ENCODE measurements at regions not wholly inside any gene's neighbourhood (a gene's known extent, or its start where the extent isn't known, plus 50 kb on each side); places are given as distances from the start of the nearest gene placed in this dataset.
A peak's percentile ranks its signal among the peaks of the same experiment; 100 is the strongest.

DNA sequence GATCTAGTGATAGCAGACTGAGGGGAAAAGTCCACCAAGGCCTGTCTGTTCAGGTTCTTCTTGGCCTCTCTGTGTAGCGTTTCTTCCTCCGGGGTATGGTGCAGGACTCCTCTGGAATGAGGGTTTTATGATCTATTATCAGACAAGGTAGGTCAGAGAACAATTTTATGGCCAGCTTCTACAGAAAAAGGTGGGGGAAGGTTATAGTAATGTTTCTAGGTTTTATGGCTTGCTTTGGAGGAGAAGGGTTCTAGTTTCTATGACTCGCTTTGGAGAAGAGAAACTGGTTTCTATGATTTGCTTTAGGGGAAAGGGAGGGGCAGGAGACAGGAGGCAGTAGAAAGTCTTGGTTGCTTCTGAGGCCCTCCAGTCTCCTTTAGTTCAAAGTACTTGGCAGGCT, 144.8 kb upstream of the LAMA2 start:
- TF ChIP-seq, protein P1, sequence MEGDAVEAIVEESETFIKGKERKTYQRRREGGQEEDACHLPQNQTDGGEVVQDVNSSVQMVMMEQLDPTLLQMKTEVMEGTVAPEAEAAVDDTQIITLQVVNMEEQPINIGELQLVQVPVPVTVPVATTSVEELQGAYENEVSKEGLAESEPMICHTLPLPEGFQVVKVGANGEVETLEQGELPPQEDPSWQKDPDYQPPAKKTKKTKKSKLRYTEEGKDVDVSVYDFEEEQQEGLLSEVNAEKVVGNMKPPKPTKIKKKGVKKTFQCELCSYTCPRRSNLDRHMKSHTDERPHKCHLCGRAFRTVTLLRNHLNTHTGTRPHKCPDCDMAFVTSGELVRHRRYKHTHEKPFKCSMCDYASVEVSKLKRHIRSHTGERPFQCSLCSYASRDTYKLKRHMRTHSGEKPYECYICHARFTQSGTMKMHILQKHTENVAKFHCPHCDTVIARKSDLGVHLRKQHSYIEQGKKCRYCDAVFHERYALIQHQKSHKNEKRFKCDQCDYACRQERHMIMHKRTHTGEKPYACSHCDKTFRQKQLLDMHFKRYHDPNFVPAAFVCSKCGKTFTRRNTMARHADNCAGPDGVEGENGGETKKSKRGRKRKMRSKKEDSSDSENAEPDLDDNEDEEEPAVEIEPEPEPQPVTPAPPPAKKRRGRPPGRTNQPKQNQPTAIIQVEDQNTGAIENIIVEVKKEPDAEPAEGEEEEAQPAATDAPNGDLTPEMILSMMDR (IDR thresholded peaks at IDR 0.05; ENCODE audit: insufficient read depth, low read length, poor library complexity, severe bottlenecking): no peak
- H3K36me3 ChIP-seq (ENCODE audit: control insufficient read depth, insufficient read depth, low read length): no peaks in the 10 kb centered on the region
- DNase-seq (ENCODE audit: extremely low read depth, insufficient read length): no peak
- H3K27me3 ChIP-seq (replicated peaks; ENCODE audit: control insufficient read depth, insufficient read depth, low read length): no peaks in the 10 kb centered on the region; the same call in 1 of the 2 replicates
- H3K4me3 ChIP-seq (replicated peaks; ENCODE audit: low read depth, low read length): no peak overlapping the region

DNA sequence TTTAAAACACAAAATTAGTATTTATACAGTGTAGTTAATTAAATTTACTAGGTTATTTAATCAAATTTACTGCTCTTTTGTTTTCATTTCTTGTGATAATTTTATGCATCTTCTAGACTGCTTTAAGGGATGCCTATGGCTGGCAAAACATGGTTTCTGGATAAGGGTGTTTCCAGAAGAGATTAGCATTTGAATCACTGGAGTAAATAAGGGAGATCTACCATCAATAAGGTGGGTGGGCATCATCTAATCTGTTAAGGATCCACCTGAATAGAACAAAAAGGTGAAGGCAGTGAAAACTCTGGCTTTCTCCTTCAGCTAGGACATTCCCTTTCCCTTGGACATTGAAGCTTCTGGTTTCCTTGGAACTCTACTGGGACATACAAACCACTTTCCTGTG, 146.2 kb upstream of the LAMA2 start:
- Histone ChIP-seq H3K27me3 (replicated peaks; ENCODE audit: control insufficient read depth, insufficient read depth, low read length) (no peaks in the 10 kb centered on the region; the same call in 1 of the 2 replicates), H3K4me3 (replicated peaks; ENCODE audit: low read depth, low read length) (no peak overlapping the region), H3K36me3 (ENCODE audit: control insufficient read depth, insufficient read depth, low read length) (no peaks in the 10 kb centered on the region)
- no peak for DNase-seq (ENCODE audit: extremely low read depth, insufficient read length)
- TF ChIP-seq, protein P1 (IDR thresholded peaks at IDR 0.05; ENCODE audit: insufficient read depth, low read length, poor library complexity, severe bottlenecking): no peak

DNA sequence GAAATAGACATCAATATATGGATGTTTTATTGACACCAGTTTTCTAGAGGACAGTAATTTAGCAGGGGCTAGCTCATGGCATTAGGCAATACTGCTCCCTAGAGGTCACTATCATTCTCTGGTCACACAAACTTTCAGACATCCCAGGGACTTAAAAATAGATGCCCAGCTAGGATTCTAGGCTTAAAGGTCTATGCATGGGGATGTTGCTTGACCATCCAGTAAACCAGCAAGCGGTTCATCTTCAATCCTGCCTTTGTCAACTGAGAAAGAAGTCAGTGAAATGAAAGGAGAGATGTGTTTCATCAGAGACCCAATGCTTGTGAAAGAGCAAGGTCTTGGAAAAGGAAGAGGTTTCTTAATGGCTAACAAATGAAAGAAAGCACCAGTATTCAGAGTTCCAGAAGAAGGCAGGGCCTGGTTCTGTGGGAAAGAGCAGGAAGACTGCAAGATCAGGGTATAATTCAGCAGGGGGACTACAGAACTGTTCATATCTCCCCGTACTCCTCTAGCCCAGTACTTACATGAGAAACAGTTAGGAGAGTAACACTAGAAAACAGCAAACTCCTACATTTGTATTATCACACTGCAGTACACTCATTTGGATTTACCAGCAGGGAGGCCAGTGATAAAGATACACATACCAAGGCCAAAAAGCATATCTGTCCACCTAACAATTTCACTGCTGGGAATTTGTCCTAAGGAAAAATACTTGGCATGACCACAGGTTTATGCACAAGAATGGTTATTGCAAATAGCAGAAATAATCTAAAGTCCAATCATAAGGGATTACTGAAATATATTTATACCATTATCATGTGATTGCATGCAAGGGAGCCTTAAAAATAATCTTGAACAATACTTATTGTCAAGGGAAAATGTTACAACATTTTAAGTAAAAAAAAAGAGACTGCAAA, 151.4 kb upstream of the LAMA2 start:
- TF ChIP-seq, protein P1 (IDR thresholded peaks at IDR 0.05; ENCODE audit: insufficient read depth, low read length, poor library complexity, severe bottlenecking): peak; percentile 57
- DNase-seq (ENCODE audit: extremely low read depth, insufficient read length): no peak
- Histone ChIP-seq H3K4me3 (replicated peaks; ENCODE audit: low read depth, low read length) (no peak overlapping the region), H3K36me3 (ENCODE audit: control insufficient read depth, insufficient read depth, low read length) (no peaks in the 10 kb centered on the region), H3K27me3 (replicated peaks; ENCODE audit: control insufficient read depth, insufficient read depth, low read length) (no peaks in the 10 kb centered on the region; the same call in 1 of the 2 replicates)

DNA sequence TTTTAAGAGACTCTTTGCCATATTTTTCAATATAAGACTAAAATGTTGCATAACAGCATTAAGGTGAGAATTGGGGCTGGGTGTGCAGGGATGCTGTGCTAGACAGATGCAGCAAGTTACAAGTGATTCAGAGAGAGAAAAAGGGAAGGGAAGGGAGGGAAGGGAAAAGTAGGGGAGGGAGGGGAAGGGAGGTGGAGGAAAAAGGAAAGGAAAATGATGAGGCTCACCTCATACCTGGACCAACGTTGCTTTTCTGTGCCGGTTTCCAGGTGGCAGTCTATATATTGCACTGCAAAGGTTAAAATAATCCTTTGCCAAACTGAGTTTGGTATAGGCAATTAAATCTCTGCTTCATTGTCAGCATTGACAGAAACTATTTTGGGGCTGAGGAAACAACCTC, 155.4 kb upstream of the LAMA2 start:
- Histone ChIP-seq H3K36me3 (ENCODE audit: control insufficient read depth, insufficient read depth, low read length) (no peaks in the 10 kb centered on the region), H3K27me3 (replicated peaks; ENCODE audit: control insufficient read depth, insufficient read depth, low read length) (no peaks in the 10 kb centered on the region; the same call in none of the 2 replicates), H3K4me3 (replicated peaks; ENCODE audit: low read depth, low read length) (no peak overlapping the region)
- TF ChIP-seq, protein P1 (IDR thresholded peaks at IDR 0.05; ENCODE audit: insufficient read depth, low read length, poor library complexity, severe bottlenecking): no peak
- DNase-seq (ENCODE audit: extremely low read depth, insufficient read length): no peak

DNA sequence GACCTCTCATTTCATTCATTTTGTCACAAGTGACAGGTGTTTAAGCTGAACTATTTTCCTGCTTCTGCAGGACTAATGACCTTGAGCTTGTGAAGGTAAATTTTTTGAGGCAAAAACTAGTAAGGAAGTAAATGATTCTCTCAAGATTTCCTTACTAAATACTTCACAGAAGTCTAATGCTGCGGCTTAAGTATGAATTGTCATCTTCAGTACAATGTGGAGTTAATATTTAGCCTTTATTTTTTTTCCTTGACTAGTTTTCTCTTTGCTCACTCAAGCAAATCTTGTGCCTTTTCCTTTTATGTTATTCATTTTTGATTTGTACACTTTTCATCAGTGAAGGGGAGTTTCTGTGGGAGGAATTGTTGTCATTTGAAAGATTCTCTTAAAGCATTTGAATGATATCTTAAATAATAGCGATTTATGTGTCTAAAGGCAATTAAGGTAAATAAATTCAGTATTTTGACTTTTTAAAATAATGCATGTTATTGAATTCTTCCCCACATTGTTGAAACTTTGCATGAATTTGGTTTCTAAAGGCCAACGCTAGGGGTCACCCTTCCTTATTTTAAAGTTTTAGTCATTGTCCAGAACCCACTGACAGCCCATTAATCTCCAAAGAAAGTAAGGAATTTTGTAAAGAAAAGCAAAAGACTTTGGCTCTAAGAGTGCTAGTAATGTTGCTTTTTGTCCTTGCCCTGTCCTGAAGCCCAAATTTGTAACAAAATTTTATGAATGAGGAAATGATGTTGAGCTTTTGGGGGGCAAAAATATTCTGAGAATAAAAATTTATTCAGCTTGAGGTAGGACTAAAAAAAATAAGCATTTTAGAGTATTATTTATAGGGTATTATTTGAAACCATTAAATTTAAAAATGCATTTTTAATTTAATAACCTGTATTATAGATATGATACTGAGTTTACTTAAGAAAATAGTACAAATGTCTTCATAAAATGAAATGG, 157.4 kb upstream of the LAMA2 start:
- Histone ChIP-seq H3K27me3 (replicated peaks; ENCODE audit: control insufficient read depth, insufficient read depth, low read length) (no peaks in the 10 kb centered on the region; the same call in none of the 2 replicates), H3K36me3 (ENCODE audit: control insufficient read depth, insufficient read depth, low read length) (no peaks in the 10 kb centered on the region), H3K4me3 (replicated peaks; ENCODE audit: low read depth, low read length) (no peak overlapping the region)
- DNase-seq (ENCODE audit: extremely low read depth, insufficient read length): no peak
- TF ChIP-seq, protein P1 (IDR thresholded peaks at IDR 0.05; ENCODE audit: insufficient read depth, low read length, poor library complexity, severe bottlenecking): peak; percentile 67

Measured in GM06990 (cell line).